GM10248 (cell line): ENCODE measurements at regions not wholly inside any gene's neighbourhood (a gene's known extent, or its start where the extent isn't known, plus 50 kb on each side); places are given as distances from the start of the nearest gene placed in this dataset.
"Not testable (repeated sequence)": the region's sequence is repeated elsewhere in the genome, so short reads cannot be mapped to it uniquely, and the experiment has no call there.

Source experiments
- CTCF ChIA-PET: fragments of 300-600 bp; sonication (Branson Sonifier 250); formaldehyde crosslinking; extraction: SDS; loops from one replicate; lab custom pipeline; 2021; ENCODE audit warnings: antibody characterized with exemption; lab: Yijun Ruan, JAX
- POLR2A ChIA-PET: fragments of 350-650 bp; sonication (Branson Sonifier 250); formaldehyde crosslinking; extraction: SDS; loops from one replicate; lab custom pipeline; 2020; ENCODE audit warnings: antibody characterized with exemption; lab: Yijun Ruan, JAX
- DNase-seq: peaks from one replicate; pipeline ENCODE4 v3.0.0; 2012; ENCODE audit errors: extremely low spot score
- CTCF ChIP-seq: IDR thresholded peaks from 2 replicates; pipeline ENCODE4 v1.5.1; 2012; ENCODE audit warnings: mild to moderate bottlenecking, low read depth; ENCODE audit errors: extremely low read depth, missing control alignments, control extremely low read depth

GRCh38 chrX:13194291-13195103, 125.4 kb downstream of the ATXN3L start:
- no peak for DNase-seq

GRCh38 chrX:13190051-13190450, 129.8 kb downstream of the ATXN3L start:
- no peak for DNase-seq
- ChIA-PET CTCF (interaction anchor here (1.2 to 1.4 kb wide), 2 partner anchors 15 to 75 kb away, joined by 3 to 4 read pairs; no protein-coding TSS in a partner anchor), POLR2A (no interaction called here)
- TF ChIP-seq CTCF, result no peak

More at GRCh38 chrX:13194291-13195103, 125.4 kb downstream of the ATXN3L start:
- no peak for TF ChIP-seq CTCF
- POLR2A ChIA-PET, result no interaction called here
- CTCF ChIA-PET, result interaction anchor here (1.4 to 1.7 kb wide), 4 partner anchors 12 to 293 kb away, joined by 3 to 5 read pairs (median 4); no protein-coding TSS in a partner anchor

GRCh38 chrX:13189380-13189779, 130.5 kb downstream of the ATXN3L start:
- POLR2A ChIA-PET, result no interaction called here
- CTCF ChIA-PET, result interaction anchor here (1.2 to 1.4 kb wide), 2 partner anchors 14 to 74 kb away, joined by 3 to 4 read pairs; no protein-coding TSS in a partner anchor
- no peak for TF ChIP-seq CTCF
- no peak for DNase-seq

GRCh38 chrX:13188731-13189309, 131.0 kb downstream of the ATXN3L start:
- no peak for DNase-seq
- ChIA-PET CTCF (interaction anchor here (1.6 kb wide), 1 partner anchor 51 kb away, joined by 4 read pairs; no protein-coding TSS in a partner anchor), POLR2A (no interaction called here)
- TF ChIP-seq CTCF, result no peak

- DNase-seq, POLR2A ChIA-PET, CTCF ChIA-PET: not testable (repeated sequence)
Measured at GRCh38 chrX:13186643-13187042, 133.2 kb downstream of the ATXN3L start.

GRCh38 chrX:13180807-13181206, 136.4 kb upstream of the FAM9C start:
- TF ChIP-seq CTCF, result no peak
- POLR2A ChIA-PET, result no interaction called here
- no peak for DNase-seq
- CTCF ChIA-PET, result no interaction called here

- ChIA-PET CTCF (no interaction called here), POLR2A (no interaction called here)
- DNase-seq, result no peak
- TF ChIP-seq CTCF, result no peak
Measured at GRCh38 chrX:13179586-13179985, 135.2 kb upstream of the FAM9C start.
